ENCODE measurements at regions not wholly inside any gene's neighbourhood (a gene's known extent, or its start where the extent isn't known, plus 50 kb on each side); places are given as distances from the start of the nearest gene placed in this dataset.

DNA sequence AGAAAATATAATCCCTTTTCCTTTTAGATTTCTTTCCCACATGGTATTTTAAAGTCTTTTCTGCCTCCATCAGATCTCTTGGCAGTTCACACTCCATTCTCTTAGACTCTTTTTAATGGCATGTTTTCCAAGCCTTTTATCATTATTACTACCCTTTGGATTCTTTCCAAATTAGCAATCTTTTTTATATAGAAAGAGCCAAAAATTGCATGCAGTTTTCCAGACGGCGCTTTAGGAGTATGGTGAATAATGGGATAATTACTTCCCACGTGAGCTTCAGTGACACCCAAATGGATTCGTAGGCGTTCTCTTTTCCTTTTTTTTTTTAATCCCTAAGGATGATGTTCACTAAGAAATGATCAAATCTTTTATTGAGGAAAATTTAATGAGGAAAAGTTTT lies 354.8 kb upstream of the DNAJC19 start:
- TF ChIP-seq, protein P1, sequence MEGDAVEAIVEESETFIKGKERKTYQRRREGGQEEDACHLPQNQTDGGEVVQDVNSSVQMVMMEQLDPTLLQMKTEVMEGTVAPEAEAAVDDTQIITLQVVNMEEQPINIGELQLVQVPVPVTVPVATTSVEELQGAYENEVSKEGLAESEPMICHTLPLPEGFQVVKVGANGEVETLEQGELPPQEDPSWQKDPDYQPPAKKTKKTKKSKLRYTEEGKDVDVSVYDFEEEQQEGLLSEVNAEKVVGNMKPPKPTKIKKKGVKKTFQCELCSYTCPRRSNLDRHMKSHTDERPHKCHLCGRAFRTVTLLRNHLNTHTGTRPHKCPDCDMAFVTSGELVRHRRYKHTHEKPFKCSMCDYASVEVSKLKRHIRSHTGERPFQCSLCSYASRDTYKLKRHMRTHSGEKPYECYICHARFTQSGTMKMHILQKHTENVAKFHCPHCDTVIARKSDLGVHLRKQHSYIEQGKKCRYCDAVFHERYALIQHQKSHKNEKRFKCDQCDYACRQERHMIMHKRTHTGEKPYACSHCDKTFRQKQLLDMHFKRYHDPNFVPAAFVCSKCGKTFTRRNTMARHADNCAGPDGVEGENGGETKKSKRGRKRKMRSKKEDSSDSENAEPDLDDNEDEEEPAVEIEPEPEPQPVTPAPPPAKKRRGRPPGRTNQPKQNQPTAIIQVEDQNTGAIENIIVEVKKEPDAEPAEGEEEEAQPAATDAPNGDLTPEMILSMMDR (conservative IDR thresholded peaks at IDR 0.05; ENCODE audit: control insufficient read depth, insufficient read depth, low read depth, low read length): no peak
- no peak for DNase-seq (ENCODE audit: low read depth)
- H3K4me3 ChIP-seq (ENCODE audit: control insufficient read depth, low read depth, low read length): no peak overlapping the region

DNA sequence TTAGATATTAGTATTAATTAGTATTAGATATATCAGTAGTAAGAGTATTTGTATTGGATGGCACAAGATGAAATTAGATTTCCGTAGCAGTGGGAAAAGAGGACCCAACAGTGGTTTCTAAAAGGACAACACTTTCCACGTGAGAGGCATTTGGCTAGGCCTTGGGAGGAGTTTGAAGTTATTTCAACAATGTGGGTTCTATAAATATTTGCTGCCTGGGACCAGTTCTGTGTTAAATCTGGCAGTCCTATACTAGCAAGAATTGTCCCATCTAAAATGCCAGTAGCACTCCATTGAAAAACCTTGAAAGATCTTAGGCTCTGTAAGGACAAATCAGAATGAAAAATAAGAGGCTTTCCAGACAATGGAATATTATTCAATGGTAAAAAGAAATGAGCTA lies 347.1 kb upstream of the DNAJC19 start:
- no peak for DNase-seq (ENCODE audit: low read depth)
- H3K4me3 ChIP-seq (ENCODE audit: control insufficient read depth, low read depth, low read length): no peak overlapping the region
- TF ChIP-seq, protein P1 (conservative IDR thresholded peaks at IDR 0.05; ENCODE audit: control insufficient read depth, insufficient read depth, low read depth, low read length): no peak

DNA sequence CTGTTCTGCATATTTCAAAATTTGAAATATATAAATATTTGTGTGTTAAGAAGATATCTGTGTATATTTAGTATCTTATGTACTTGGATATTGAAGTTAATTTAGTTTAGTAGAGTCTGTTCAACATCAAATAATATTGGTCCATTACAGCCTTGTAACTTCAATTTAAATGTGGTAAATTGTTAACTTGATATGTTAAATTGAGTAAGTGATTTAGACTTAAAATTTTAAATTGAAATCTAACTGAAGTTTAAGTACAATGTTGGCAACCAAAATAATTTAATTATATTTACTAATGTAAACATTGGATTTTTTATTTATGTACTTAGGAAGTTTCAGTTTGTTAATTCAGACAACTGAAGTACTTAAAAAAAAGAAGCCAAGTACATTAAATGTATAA lies 343.9 kb upstream of the DNAJC19 start:
- TF ChIP-seq, protein P1 (conservative IDR thresholded peaks at IDR 0.05; ENCODE audit: control insufficient read depth, insufficient read depth, low read depth, low read length): no peak
- DNase-seq (ENCODE audit: low read depth): no peak
- no peak overlapping the region for H3K4me3 ChIP-seq (ENCODE audit: control insufficient read depth, low read depth, low read length)

DNA sequence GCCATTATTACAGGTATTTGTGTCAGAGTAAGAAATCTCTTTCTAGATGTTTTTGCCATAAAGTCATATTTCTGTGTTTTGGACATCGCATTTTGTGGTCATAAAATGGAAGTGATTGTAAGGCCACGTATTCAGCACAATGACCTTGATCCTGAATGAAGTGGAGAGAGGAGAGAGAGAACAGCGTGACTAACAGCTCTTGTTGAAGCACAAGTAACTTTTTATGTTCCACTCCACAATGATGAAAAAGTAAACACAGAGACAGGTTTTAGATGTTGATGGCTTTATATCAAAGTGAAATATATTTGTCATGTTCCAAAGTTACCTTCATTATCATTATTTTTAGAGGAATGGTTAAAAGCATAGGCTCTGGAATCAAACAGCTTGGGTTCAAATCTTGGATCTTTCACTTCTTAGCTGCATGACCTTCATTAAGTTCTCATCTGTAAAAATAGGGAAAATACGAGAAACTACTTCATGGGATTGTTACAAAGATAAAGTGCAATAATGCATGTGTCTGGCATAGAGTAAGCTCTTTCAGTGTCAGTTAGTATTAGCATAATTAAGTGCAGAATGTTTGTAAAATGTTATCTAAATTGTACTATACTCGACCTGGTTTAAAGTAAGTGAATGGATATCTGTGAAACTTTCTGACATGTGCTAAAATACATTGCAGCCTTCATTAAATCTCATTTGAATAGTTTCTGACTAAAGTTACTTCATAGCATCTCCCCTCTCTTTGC lies 341.5 kb upstream of the DNAJC19 start:
- no peak overlapping the region for H3K4me3 ChIP-seq (ENCODE audit: control insufficient read depth, low read depth, low read length)
- TF ChIP-seq, protein P1 (conservative IDR thresholded peaks at IDR 0.05; ENCODE audit: control insufficient read depth, insufficient read depth, low read depth, low read length): no peak
- no peak for DNase-seq (ENCODE audit: low read depth)

DNA sequence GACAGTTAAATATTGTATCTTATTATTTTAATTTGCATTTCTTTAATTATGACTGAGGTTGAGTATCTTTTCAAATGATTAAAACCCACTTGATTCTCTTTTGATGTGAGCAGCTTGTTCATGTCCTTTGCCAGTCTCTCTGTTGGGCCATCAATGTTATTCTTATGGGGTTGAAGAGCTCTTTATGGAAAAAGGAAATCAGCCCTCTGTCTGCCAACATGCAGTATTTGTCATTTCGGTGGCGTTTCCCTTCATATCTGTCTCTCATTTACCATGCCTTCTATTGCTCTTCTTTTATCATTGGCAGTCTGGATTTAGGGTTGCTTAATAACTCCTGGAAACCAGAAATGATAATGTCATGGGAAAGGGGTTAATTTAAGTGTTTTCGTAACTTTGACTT lies 340.7 kb upstream of the DNAJC19 start:
- TF ChIP-seq, protein P1 (conservative IDR thresholded peaks at IDR 0.05; ENCODE audit: control insufficient read depth, insufficient read depth, low read depth, low read length): no peak
- no peak overlapping the region for H3K4me3 ChIP-seq (ENCODE audit: control insufficient read depth, low read depth, low read length)
- DNase-seq (ENCODE audit: low read depth): no peak

DNA sequence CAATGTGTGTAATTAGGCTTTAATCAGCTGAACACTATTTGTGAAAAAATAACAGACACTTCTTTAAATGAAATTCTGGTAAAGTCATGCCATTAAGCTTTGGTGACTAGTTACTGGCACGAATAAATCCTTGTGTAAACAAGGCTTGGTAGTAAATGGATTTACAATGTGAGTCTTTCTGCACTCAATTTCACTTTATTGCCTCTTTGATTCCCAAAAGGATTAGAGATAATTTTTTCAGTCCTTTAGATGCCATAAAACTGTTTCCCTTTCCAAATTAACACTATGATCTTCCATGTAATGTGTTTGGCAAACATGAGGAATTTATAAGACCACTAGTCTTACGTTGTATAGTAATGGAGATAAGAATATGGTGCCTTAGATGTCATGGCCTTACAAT lies 339.5 kb upstream of the DNAJC19 start:
- no peak for DNase-seq (ENCODE audit: low read depth)
- TF ChIP-seq, protein P1 (conservative IDR thresholded peaks at IDR 0.05; ENCODE audit: control insufficient read depth, insufficient read depth, low read depth, low read length): no peak
- no peak overlapping the region for H3K4me3 ChIP-seq (ENCODE audit: control insufficient read depth, low read depth, low read length)

Data from fibroblast of mammary gland (primary cell).